Fibroblast of the aortic adventitia (primary cell): ENCODE measurements at regions not wholly inside any gene's neighbourhood (a gene's known extent, or its start where the extent isn't known, plus 50 kb on each side); places are given as distances from the start of the nearest gene placed in this dataset.

Experiments used
- DNase-seq: peaks from one replicate; pipeline ENCODE4 v3.0.0-alpha.2; 2010; ENCODE audit warnings: low read depth
- H3K4me3 ChIP-seq: 2 replicates; pipeline ENCODE4 v1.5.1; 2011; ENCODE audit warnings: low read depth, mild to moderate bottlenecking, control low read depth, low read length, moderate library complexity
- CTCF ChIP-seq: IDR thresholded peaks from 2 replicates; pipeline ENCODE4 v1.5.1; 2011; ENCODE audit warnings: mild to moderate bottlenecking, low read length, control low read depth, inconsistent platforms; ENCODE audit not compliant: insufficient read depth

GRCh38 chr17:70881093-70881492, 711.8 kb downstream of the KCNJ2 start:
- no peak for DNase-seq
- no peak for TF ChIP-seq CTCF
- H3K4me3 ChIP-seq = no peak overlapping the region

- no peak overlapping the region for H3K4me3 ChIP-seq
- no peak for DNase-seq
- no peak for TF ChIP-seq CTCF
Measured at GRCh38 chr17:70882504-70882903, 713.2 kb downstream of the KCNJ2 start.

GRCh38 chr17:70886648-70887047, 717.3 kb downstream of the KCNJ2 start:
- no peak for DNase-seq
- H3K4me3 ChIP-seq = no peak overlapping the region
- no peak for TF ChIP-seq CTCF

- TF ChIP-seq CTCF = no peak
- H3K4me3 ChIP-seq = no peak overlapping the region
- DNase-seq = no peak
Measured at GRCh38 chr17:70888324-70888723, 719.0 kb downstream of the KCNJ2 start.

- TF ChIP-seq CTCF = no peak
- no peak for DNase-seq
- H3K4me3 ChIP-seq = no peak overlapping the region
Measured at GRCh38 chr17:70891306-70891705, 722.0 kb downstream of the KCNJ2 start.

- no peak overlapping the region for H3K4me3 ChIP-seq
- no peak for DNase-seq
- no peak for TF ChIP-seq CTCF
Measured at GRCh38 chr17:70892527-70892926, 723.2 kb downstream of the KCNJ2 start.

- DNase-seq = no peak
- no peak overlapping the region for H3K4me3 ChIP-seq
- TF ChIP-seq CTCF = no peak
Measured at GRCh38 chr17:70896843-70897242, 727.5 kb downstream of the KCNJ2 start.
